ENCODE measurements at regions not wholly inside any gene's neighbourhood (a gene's known extent, or its start where the extent isn't known, plus 50 kb on each side); places are given as distances from the start of the nearest gene placed in this dataset.
"Not testable (repeated sequence)": the region's sequence is repeated elsewhere in the genome, so short reads cannot be mapped to it uniquely, and the experiment has no call there.

- DNase-seq (ENCODE audit: low read depth in 2 of 2, low spot score in 1 of 2): not testable (repeated sequence)
Observed at GRCh38 chrX:149420566-149420965, 84.5 kb downstream of the IDS start.

DNA sequence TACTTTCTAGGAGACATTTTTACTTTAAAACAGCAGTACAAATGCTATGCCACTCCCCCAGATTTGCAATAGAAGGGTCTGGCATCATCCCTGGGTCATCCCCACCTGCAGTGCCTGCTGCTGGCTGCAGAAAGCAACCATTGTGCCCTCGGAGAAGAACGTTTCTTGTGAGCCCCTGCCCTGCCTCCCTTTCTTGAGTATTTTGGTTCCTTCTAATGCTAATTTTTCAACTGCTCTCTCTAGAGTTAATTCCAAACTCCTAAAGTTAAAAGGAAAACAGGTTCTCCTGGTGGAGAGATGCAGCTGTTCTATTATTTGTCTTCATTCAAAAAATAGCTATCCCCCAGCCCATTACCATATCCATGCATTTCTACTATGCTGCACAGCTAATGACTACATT is 107.1 kb downstream of the IDS start:
- no peak for DNase-seq (ENCODE audit: low read depth in 2 of 2, low spot score in 1 of 2)

- DNase-seq (ENCODE audit: low read depth in 2 of 2, low spot score in 1 of 2): no peak
Observed at GRCh38 chrX:149392921-149393320, 112.2 kb downstream of the IDS start.

DNA sequence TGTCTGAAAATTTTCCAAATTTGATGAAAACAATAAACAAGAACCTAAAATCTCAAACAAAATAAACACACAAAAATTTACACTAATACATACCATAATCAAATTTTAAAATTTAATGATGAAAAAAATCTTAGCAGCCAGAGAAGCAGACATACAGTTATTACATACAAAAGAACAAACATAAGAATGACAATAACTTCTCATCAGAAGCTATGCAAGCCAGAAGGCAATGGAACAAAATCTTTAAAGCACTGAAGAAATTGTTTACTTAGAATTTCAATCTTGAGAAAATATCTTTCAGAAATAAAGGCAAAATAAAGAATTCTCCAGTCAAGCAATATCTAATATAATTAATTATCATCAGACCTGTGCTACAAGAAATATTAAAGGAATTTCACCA is 121.3 kb downstream of the IDS start:
- no peak for DNase-seq (ENCODE audit: low read depth in 2 of 2, low spot score in 1 of 2)

DNA sequence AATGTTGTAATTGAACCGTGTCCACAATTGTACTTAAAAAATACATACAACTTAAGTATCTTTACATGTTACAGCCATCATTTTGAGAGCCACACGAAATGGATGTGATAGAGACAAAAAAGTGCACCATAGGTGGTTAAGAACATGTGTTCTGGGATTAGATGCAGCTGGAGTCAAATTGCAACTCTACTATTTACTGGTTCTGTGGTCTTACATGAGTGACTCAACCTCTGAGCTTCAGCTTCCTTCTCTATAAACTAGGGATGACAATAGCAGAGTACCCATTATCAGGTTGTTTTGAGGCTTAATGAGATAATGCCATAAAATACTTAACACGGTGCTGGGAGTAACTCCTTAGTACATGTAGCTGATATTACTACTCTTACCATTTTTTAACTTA is 130.4 kb downstream of the IDS start:
- DNase-seq (ENCODE audit: low read depth in 2 of 2, low spot score in 1 of 2): no peak

DNA sequence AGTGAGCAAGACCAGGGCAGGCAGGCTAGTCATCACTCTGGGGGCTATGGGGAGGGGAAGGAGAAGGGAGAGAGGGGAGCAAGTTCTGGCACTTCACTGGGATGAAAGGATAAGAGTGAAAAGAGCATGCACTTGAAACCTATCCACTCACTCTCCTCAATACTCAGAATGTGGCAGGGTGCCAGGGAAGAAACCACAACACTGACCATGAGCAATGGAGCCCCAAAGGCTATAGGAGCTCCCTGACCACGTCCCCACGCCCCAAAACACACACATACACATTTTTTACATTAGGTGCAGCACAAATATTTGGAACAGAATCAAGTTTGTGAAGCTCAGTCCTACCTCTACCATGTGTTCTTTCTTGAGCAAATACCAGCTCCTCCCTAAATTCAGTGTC is 132.2 kb downstream of the IDS start:
- DNase-seq (ENCODE audit: low read depth in 2 of 2, low spot score in 1 of 2): no peak

DNA sequence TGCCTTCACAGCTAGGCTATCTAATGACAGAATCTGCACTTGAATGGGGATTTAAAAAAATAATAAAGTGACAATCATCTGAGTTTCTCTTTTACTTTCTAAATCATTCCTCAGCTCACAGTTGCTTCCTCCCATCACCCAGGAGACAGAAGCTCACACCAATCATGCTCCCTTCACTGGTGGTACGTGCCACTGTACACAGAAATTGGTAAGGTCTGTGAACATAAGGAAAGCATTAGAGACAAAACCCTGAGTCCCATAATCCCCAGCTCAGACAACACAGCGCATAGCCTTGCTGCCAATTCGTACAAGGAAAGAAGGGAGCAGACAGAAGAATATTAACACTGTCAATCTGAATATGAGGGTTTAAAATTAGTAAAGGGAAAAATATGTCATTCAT is 133.1 kb downstream of the IDS start:
- DNase-seq (ENCODE audit: low read depth in 2 of 2, low spot score in 1 of 2): no peak

DNA sequence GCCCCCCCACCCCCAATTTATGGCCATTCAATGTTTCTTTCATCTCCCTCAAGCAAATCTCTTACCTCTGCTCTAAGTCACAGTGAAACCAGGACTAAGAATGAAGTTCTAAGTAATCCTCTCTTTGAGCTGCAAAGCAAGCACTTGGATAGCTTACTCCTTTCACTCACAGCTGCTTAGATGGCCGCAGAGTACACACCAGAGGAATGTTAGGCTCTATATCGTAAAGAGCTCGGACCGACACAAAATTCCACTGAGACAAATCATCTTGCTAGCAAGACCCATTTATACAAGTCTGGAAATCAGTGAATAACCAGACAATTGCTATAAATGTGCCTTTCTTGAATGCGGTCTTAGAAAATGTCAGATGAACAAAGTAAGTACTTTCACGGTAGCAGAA is 135.0 kb downstream of the IDS start:
- DNase-seq (ENCODE audit: low read depth in 2 of 2, low spot score in 1 of 2): no peak

- DNase-seq (ENCODE audit: low read depth in 2 of 2, low spot score in 1 of 2): no peak
Observed at GRCh38 chrX:149365552-149365951, 139.6 kb downstream of the IDS start.

- DNase-seq (ENCODE audit: low read depth in 2 of 2, low spot score in 1 of 2): no peak
Observed at GRCh38 chrX:149365061-149365460, 140.0 kb downstream of the IDS start.

GRCh38 chrX:149363965-149364364 is 141.1 kb downstream of the IDS start:
- DNase-seq (ENCODE audit: low read depth in 2 of 2, low spot score in 1 of 2): no peak

DNA sequence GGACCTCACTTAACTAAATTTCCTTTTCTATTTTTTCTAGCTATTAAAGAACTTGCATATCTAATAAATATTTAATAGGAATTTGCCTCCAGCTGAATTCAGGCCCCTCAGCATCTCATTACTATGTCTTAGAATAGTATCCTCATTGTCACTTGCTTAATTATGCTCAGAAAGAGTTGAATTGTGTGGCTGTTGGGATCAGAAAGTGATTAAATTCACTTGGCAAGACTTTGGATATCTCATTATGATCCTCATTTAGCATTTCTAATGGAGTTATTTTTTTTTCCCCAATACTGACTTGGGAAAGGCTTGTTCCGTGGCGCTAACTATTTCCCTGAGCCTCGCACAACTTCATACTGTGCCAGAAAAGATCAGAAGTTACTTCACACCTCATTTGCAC is 158.8 kb downstream of the IDS start:
- DNase-seq (ENCODE audit: low read depth in 2 of 2, low spot score in 1 of 2): no peak

GRCh38 chrX:149322316-149322715 is 182.8 kb downstream of the IDS start:
- DNase-seq (ENCODE audit: low read depth in 2 of 2, low spot score in 1 of 2): no peak

DNA sequence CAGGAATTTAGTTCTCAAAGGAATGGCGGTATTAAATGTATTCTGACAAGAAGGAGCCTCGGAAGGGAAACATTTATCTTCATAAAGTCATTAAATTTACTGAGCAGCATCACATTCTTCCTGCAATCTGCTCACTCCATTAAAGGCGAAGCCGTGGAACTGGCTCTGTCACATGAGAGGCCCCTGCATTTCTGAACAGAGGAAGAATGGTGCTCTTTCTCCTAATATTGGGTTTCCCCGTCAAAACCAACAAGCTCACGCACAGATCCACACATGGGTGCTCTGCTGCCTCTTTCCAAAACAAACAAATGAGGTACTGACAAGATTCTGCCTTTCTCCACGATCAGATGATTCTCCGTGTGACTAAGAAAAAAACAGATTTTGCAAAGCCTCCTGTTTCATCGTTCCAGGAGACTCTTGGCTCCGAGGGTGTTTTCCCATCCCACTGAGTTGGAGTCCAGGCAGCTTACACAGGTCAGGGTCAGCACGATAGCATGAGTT is 191.2 kb downstream of the IDS start:
- DNase-seq (ENCODE audit: low read depth in 2 of 2, low spot score in 1 of 2): no peak

GRCh38 chrX:149312988-149313387 is 192.1 kb downstream of the IDS start:
- DNase-seq (ENCODE audit: low read depth in 2 of 2, low spot score in 1 of 2): no peak

GRCh38 chrX:149312097-149312496 is 193.0 kb downstream of the IDS start:
- no peak for DNase-seq (ENCODE audit: low read depth in 2 of 2, low spot score in 1 of 2)

DNA sequence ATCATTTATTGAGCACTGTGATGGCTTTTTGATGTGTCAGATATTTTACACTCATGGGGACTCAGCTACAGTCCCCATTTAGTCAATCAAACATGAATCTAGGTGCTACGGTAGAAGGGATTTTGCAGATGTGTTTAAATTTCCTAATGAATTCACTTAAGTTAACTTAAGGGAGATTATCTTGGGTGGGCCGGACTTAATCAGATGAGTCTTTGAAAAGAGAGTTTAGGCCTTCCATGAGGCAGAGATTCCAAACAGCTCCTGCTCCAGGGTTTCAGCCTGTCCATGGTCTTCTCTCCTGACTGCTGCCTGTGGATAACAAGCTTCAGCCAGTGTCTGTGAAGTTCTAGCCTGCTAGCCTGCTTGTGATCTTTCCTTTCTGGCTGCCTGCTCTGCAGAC is 202.4 kb downstream of the IDS start:
- no peak for DNase-seq (ENCODE audit: low read depth in 2 of 2, low spot score in 1 of 2)

GRCh38 chrX:149298111-149298510 is 207.0 kb downstream of the IDS start:
- DNase-seq (ENCODE audit: low read depth in 2 of 2, low spot score in 1 of 2): no peak

GRCh38 chrX:149296092-149296491 is 209.0 kb downstream of the IDS start:
- DNase-seq (ENCODE audit: low read depth in 2 of 2, low spot score in 1 of 2): no peak

GRCh38 chrX:149286940-149287349 is 218.2 kb downstream of the IDS start:
- DNase-seq (ENCODE audit: low read depth in 2 of 2, low spot score in 1 of 2): peak in 1 of 2 donors; percentile 10

GRCh38 chrX:149284616-149285015 is 220.5 kb downstream of the IDS start:
- no peak for DNase-seq (ENCODE audit: low read depth in 2 of 2, low spot score in 1 of 2)

- no peak for DNase-seq (ENCODE audit: low read depth in 2 of 2, low spot score in 1 of 2)
Observed at GRCh38 chrX:149283853-149284252, 221.3 kb downstream of the IDS start.

- no peak for DNase-seq (ENCODE audit: low read depth in 2 of 2, low spot score in 1 of 2)
Observed at GRCh38 chrX:149282909-149283308, 222.2 kb downstream of the IDS start.

DNA sequence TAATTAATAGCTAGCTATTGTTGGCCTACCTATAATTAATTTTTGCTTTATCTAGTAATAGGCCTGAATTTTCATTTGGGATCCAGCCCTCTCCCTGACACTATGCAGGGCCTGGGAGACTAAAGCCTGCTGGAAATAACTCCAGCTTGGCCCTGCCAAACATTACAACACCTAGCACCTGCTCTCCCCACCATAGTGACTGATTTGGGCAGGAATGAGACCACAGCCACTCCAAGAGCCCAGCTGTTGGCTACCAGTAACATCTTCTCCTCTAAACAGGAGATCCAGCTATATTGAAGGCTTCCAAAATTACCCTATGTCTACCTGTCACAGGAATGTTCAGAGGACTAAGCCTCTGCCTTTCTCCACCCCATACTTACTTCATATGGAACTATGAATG is 225.1 kb downstream of the IDS start:
- no peak for DNase-seq (ENCODE audit: low read depth in 2 of 2, low spot score in 1 of 2)

Measured in stimulated activated CD8-positive, alpha-beta memory T cell treated with anti-CD3 and anti-CD28 coated beads, Interleukin-4, amount 100 ng/mL, for 1 hour (primary cell).